ENCODE measurements at regions not wholly inside any gene's neighbourhood (a gene's known extent, or its start where the extent isn't known, plus 50 kb on each side); places are given as distances from the start of the nearest gene placed in this dataset.
A peak's percentile ranks its signal among the peaks of the same experiment; 100 is the strongest.

DNA sequence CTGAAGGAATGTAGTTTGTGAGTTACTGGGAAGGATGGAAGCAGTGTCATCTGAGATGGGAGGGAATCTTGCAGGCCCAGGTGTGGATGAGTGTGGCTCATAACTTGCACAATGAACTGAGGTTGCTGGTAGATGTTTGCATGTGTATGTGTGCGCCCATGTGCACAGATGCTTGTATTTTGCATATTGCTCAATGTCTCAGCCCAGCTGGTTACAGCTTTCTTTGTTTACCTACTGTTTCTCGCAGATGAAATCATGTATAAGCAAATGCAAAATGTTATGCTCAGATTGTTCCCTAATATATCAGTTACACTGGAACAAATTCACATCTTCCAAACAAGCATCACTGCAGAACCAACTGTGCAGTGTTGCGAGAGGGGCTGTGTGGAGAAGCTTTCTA, 452.2 kb upstream of the EEF2KMT start:
- Histone ChIP-seq H3K9ac (ENCODE audit: insufficient read length, low read depth) (no peak overlapping the region), H3K27me3 (ENCODE audit: insufficient read depth, insufficient read length) (no peaks in the 10 kb centered on the region), H3K9me3 (ENCODE audit: insufficient read depth, low read length) (peaks cover 6% of the 10 kb centered on the region; the same call in 1 of the 2 replicates), H3K36me3 (ENCODE audit: insufficient read depth, insufficient read length, low read length) (no peaks in the 10 kb centered on the region), H3K4me1 (ENCODE audit: insufficient read depth, insufficient read length) (peaks cover 2% of the 10 kb centered on the region), H3K4me3 (ENCODE audit: insufficient read length, low read depth) (no peak overlapping the region)
- DNase-seq (ENCODE audit: low read depth, low spot score), result no peak
- no peak for TF ChIP-seq YY1 (IDR thresholded peaks at IDR 0.05; ENCODE audit: insufficient read depth, insufficient read length)

DNA sequence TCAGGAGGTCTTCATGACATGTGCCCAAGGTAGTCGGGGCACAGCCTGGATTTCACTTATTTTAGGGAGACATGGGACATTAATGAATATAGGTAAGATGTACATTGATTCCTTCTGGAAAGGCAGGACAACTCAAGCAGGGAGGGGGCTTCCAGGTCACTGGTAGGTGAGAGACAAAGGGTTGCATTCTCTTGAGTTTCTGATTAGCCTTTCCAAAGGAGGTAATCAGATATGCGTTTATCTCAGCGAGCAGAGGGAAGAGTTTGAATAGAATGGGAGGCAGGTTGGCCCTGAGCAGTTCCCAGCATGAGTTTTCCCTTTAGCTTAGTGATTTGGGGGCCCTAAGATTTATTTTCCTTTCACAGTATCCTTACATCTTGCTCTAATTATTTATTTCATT, 443.8 kb upstream of the EEF2KMT start:
- no peak for TF ChIP-seq ZNF274 (IDR thresholded peaks at IDR 0.05; ENCODE audit: low read depth, low read length)
- TF ChIP-seq YY1 (IDR thresholded peaks at IDR 0.05; ENCODE audit: insufficient read depth, insufficient read length), result no peak
- no peak for TF ChIP-seq SUZ12 (IDR thresholded peaks at IDR 0.05; ENCODE audit: extremely low read depth, insufficient read depth, insufficient read length)
- Histone ChIP-seq H3K27me3 (ENCODE audit: insufficient read depth, insufficient read length) (no peaks in the 10 kb centered on the region), H3K36me3 (ENCODE audit: insufficient read depth, insufficient read length, low read length) (no peaks in the 10 kb centered on the region), H3K9ac (ENCODE audit: insufficient read length, low read depth) (no peak overlapping the region), H3K4me3 (ENCODE audit: insufficient read length, low read depth) (no peak overlapping the region), H3K9me3 (ENCODE audit: insufficient read depth, low read length) (no peaks in the 10 kb centered on the region), H3K4me1 (ENCODE audit: insufficient read depth, insufficient read length) (no peaks in the 10 kb centered on the region)
- peak; percentile 13 for DNase-seq (ENCODE audit: low read depth, low spot score)

DNA sequence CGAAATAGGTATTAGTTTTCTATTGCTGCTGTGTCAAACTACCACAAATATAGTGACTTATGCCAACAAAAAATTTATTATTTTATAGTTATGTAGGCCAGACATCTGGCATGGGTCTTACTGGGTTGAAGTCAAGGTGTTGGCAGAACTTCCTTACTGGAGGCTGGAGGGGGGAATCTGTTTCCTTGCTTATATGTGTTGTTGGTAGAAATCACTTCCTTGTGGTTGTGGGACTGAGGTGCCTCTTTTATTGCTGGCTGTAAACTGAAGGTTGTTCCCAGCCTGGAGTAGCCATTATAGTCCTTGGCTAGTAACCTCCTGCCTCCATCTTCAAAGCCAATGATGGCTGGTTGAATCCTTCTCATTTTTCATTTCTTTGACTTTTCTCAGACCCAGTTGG, 439.8 kb upstream of the EEF2KMT start:
- no peaks in the 10 kb centered on the region for H3K27me3 ChIP-seq (ENCODE audit: insufficient read depth, insufficient read length)
- H3K4me1 ChIP-seq (ENCODE audit: insufficient read depth, insufficient read length), result no peaks in the 10 kb centered on the region
- TF ChIP-seq SUZ12 (IDR thresholded peaks at IDR 0.05; ENCODE audit: extremely low read depth, insufficient read depth, insufficient read length) (no peak), ZNF274 (IDR thresholded peaks at IDR 0.05; ENCODE audit: low read depth, low read length) (no peak), YY1 (IDR thresholded peaks at IDR 0.05; ENCODE audit: insufficient read depth, insufficient read length) (no peak)
- H3K9ac ChIP-seq (ENCODE audit: insufficient read length, low read depth), result no peak overlapping the region
- no peaks in the 10 kb centered on the region for H3K9me3 ChIP-seq (ENCODE audit: insufficient read depth, low read length)
- no peak overlapping the region for H3K4me3 ChIP-seq (ENCODE audit: insufficient read length, low read depth)
- no peaks in the 10 kb centered on the region for H3K36me3 ChIP-seq (ENCODE audit: insufficient read depth, insufficient read length, low read length)
- no peak for DNase-seq (ENCODE audit: low read depth, low spot score)

DNA sequence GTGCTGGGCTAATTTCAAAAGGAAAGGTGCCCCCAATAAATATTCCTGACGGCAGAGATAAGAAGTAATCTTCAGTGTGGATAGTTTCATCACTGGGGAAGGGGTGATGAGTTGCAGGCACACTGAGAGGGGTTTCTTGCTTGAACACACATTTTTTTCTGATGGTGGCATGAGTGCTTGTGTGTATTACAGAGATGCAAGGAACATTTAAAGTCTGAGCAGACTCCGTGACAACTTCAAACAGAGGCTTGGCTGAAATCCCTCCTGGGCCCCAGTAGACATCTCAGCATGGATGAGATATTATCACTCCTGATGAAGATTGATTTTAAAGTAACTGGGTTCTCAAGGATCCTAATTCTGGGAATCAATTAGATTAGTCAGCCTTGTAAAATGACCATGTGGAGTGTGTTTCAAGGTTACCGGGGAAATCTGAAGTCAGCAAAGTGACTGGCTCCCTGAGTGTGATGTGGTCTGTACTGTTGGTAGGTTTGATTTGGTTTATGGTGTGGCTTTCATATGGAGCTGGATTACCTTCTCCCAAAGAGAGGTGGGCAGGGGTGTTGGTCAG, 435.8 kb upstream of the EEF2KMT start:
- H3K4me3 ChIP-seq (ENCODE audit: insufficient read length, low read depth), result no peak overlapping the region
- no peak for DNase-seq (ENCODE audit: low read depth, low spot score)
- no peaks in the 10 kb centered on the region for H3K4me1 ChIP-seq (ENCODE audit: insufficient read depth, insufficient read length)
- TF ChIP-seq YY1 (IDR thresholded peaks at IDR 0.05; ENCODE audit: insufficient read depth, insufficient read length) (no peak), SUZ12 (IDR thresholded peaks at IDR 0.05; ENCODE audit: extremely low read depth, insufficient read depth, insufficient read length) (no peak), ZNF274 (IDR thresholded peaks at IDR 0.05; ENCODE audit: low read depth, low read length) (no peak)
- H3K9ac ChIP-seq (ENCODE audit: insufficient read length, low read depth), result no peak overlapping the region
- no peaks in the 10 kb centered on the region for H3K36me3 ChIP-seq (ENCODE audit: insufficient read depth, insufficient read length, low read length)
- H3K27me3 ChIP-seq (ENCODE audit: insufficient read depth, insufficient read length), result no peaks in the 10 kb centered on the region
- H3K9me3 ChIP-seq (ENCODE audit: insufficient read depth, low read length), result no peaks in the 10 kb centered on the region

DNA sequence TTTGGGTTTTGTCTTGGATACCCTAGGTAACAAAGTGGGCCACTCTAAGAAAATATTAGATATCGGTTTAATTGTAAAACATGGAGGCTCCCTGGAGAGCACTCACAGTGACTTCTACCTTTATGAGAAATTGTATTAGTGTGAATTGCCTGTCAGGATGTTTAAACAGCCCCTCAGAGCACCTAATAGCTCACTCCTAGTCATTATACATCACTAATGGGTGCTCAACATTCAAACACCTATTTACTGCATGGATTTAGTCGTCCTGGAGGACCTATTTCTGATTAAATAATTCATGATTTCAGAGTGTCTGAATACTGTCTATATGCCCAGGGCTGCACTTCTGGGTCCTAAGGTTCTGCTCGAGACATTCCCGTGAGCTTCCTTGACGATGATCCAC, 430.2 kb upstream of the EEF2KMT start:
- H3K9ac ChIP-seq (ENCODE audit: insufficient read length, low read depth), result no peak overlapping the region
- TF ChIP-seq YY1 (IDR thresholded peaks at IDR 0.05; ENCODE audit: insufficient read depth, insufficient read length), result no peak
- no peak for TF ChIP-seq ZNF274 (IDR thresholded peaks at IDR 0.05; ENCODE audit: low read depth, low read length)
- no peak for TF ChIP-seq SUZ12 (IDR thresholded peaks at IDR 0.05; ENCODE audit: extremely low read depth, insufficient read depth, insufficient read length)
- no peaks in the 10 kb centered on the region for H3K27me3 ChIP-seq (ENCODE audit: insufficient read depth, insufficient read length)
- H3K4me1 ChIP-seq (ENCODE audit: insufficient read depth, insufficient read length), result no peaks in the 10 kb centered on the region
- no peaks in the 10 kb centered on the region for H3K9me3 ChIP-seq (ENCODE audit: insufficient read depth, low read length)
- H3K4me3 ChIP-seq (ENCODE audit: insufficient read length, low read depth), result no peak overlapping the region
- DNase-seq (ENCODE audit: low read depth, low spot score), result no peak
- H3K36me3 ChIP-seq (ENCODE audit: insufficient read depth, insufficient read length, low read length), result no peaks in the 10 kb centered on the region

DNA sequence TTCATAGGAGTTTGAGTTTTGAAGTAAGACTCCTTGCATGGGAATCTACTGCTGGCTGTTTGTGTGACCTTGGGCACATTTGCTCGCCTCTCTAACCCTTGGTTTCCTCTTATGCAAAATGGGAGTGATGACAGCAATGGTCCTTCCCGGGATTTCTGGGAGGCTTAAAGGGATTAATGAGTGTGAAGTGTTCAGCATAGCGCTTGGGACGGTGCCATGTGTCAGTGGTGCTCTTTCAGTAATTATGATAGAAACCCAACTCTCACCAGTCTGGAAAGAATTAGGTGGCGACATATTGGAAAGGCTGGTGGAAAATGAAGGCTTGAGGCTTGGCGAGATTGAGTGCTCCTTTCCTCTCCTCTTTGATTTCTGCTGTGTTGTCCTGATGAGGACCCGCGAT, 429.2 kb upstream of the EEF2KMT start:
- Histone ChIP-seq H3K9ac (ENCODE audit: insufficient read length, low read depth) (no peak overlapping the region), H3K4me1 (ENCODE audit: insufficient read depth, insufficient read length) (no peaks in the 10 kb centered on the region)
- TF ChIP-seq SUZ12 (IDR thresholded peaks at IDR 0.05; ENCODE audit: extremely low read depth, insufficient read depth, insufficient read length), result no peak
- no peak for TF ChIP-seq YY1 (IDR thresholded peaks at IDR 0.05; ENCODE audit: insufficient read depth, insufficient read length)
- TF ChIP-seq ZNF274 (IDR thresholded peaks at IDR 0.05; ENCODE audit: low read depth, low read length), result no peak

DNA sequence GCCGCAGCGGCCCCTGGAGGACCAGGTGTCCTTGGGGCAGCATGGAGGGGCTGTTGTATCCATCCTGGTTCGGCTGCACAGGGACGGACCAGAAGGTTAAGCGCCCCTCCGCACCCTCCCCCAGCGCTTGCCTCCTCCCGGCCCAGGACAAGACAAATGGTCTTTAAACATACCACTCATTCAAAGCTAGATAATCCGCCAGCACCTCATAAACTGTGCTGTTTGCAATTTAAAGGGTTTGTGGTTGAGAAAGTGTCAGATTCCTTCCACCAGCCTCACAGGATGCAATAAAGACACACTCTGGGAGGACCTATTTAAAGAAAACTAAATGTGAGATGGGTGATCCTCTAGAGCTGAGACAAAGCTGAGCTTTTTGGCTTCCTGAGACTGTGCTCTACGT, 426.2 kb upstream of the EEF2KMT start:
- Histone ChIP-seq H3K9ac (ENCODE audit: insufficient read length, low read depth) (peak overlapping the region; percentile 8), H3K9me3 (ENCODE audit: insufficient read depth, low read length) (no peaks in the 10 kb centered on the region), H3K4me1 (ENCODE audit: insufficient read depth, insufficient read length) (no peaks in the 10 kb centered on the region), H3K36me3 (ENCODE audit: insufficient read depth, insufficient read length, low read length) (no peaks in the 10 kb centered on the region), H3K27me3 (ENCODE audit: insufficient read depth, insufficient read length) (no peaks in the 10 kb centered on the region), H3K4me3 (ENCODE audit: insufficient read length, low read depth) (no peak overlapping the region)
- TF ChIP-seq SUZ12 (IDR thresholded peaks at IDR 0.05; ENCODE audit: extremely low read depth, insufficient read depth, insufficient read length) (no peak), ZNF274 (IDR thresholded peaks at IDR 0.05; ENCODE audit: low read depth, low read length) (no peak), YY1 (IDR thresholded peaks at IDR 0.05; ENCODE audit: insufficient read depth, insufficient read length) (no peak)
- DNase-seq (ENCODE audit: low read depth, low spot score), result peak; percentile 43

More for the DNA sequence above, 429.2 kb upstream of the EEF2KMT start:
- Histone ChIP-seq H3K4me3 (ENCODE audit: insufficient read length, low read depth) (no peak overlapping the region), H3K9me3 (ENCODE audit: insufficient read depth, low read length) (no peaks in the 10 kb centered on the region), H3K27me3 (ENCODE audit: insufficient read depth, insufficient read length) (no peaks in the 10 kb centered on the region), H3K36me3 (ENCODE audit: insufficient read depth, insufficient read length, low read length) (no peaks in the 10 kb centered on the region)
- no peak for DNase-seq (ENCODE audit: low read depth, low spot score)
